ENCODE measurements at regions not wholly inside any gene's neighbourhood (a gene's known extent, or its start where the extent isn't known, plus 50 kb on each side); places are given as distances from the start of the nearest gene placed in this dataset.

DNA sequence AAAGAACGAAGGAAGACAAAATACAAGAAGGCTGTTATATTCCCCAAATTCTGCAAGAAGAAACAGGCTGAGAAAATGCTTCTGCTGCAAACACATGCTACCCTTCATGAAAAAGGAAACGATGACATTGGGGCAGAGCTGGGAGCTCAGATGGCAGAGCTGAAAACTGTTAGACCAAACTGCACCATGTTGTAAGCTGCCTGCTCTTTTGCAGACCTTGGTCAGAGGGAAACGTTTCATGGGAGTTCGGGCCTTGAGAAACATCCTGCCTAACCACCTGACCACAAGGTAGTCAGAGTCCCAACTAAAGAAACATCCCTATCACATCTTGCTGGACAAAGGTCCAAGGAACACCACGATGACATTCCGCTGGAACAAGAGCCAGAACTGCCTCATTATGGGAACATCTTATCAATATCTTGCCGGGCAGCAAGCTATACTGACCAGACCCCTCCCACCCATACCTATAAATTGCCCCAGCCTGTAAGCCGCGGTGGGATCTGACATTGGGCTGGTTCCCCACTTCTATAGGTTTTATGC lies 110.7 kb upstream of the CTSC start:
- intact Hi-C loops (cut with DNase I): no loop called here
- no peak for DNase-seq (ENCODE audit: low spot score)

GRCh38 chr11:88447281-88447680 lies 109.7 kb upstream of the CTSC start:
- intact Hi-C loops (cut with DNase I): no loop called here
- DNase-seq (ENCODE audit: low spot score): no peak

DNA sequence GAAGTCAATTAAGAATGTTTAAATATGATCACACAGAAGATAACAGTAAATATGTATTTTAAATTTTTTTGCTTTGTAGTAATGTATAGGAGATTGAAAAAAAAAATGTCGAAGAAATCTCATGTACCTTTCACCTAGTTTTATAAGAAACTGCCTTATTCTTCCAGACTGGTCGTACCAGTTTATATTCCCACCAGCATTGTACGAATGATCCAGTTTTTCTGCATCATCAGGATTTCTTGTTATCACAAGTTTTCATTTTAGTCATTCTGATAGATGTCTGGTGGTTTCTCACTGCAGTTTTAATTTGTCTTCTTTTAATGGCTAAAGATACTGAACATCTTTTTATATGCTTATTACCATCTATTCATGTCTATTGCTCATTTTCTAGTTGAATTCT lies 101.8 kb upstream of the CTSC start:
- DNase-seq (ENCODE audit: low spot score): no peak
- intact Hi-C loops (cut with DNase I): no loop called here

DNA sequence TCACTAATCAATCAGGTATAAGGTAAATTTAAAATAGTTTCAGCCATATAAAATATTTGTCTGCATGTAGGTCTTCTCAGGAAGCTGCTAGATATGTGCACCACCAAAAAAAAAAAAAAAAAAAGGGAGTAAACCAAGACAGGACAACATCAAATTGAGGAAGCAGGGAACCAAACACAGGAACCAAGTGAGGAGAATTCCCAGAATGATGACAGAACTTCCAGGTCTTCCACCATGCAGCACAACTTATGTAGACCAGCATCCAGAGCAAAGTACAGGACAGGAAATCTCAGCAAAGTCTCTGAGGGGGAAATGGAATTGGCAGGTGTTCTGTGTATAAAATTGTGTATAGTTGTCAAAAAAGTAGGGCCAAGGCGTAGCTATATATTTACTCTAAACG lies 101.2 kb upstream of the CTSC start:
- intact Hi-C loops (cut with DNase I): no loop called here
- no peak for DNase-seq (ENCODE audit: low spot score)

- intact Hi-C loops (cut with DNase I): no loop called here
- DNase-seq (ENCODE audit: low spot score): no peak
Observed at GRCh38 chr11:88435415-88435814, 97.9 kb upstream of the CTSC start.

GRCh38 chr11:88434333-88434976 lies 96.9 kb upstream of the CTSC start:
- no peak for DNase-seq (ENCODE audit: low spot score)
- intact Hi-C loops (cut with DNase I): no loop called here

- no peak for DNase-seq (ENCODE audit: low spot score)
- intact Hi-C loops (cut with DNase I): no loop called here
Observed at GRCh38 chr11:88433536-88434230, 96.1 kb upstream of the CTSC start.

DNA sequence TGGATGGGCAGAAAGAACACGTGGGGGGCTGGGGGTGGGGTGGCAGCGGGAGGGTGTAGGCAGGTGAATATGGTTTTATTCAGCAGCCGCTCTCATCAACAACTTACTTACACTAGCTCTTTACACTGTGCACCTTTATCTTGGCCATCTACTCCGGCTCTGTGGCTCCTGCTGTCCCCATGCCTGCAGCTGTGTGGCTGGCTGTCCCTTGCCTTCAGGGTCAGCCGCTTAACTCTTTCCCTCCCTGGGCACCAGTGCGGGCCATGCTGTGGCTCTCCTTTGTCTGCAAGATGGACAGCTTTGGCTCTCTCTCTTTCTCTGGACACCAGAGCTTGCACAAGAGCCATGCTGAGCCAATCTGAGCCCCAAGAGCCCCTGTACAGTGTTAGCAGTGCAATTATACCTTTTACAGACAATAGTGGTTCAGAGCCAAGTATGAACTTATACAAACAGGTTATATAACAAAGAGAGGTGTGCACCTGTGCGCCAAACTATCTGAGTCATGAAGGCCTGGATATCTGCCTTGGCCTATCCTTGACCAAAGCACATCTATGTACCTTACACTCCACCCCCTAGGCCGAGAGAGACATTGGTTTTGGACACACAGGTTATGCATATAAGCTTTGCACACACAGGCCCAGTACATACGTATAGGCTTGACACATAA lies 94.3 kb upstream of the CTSC start:
- intact Hi-C loops (cut with DNase I): no loop called here
- DNase-seq (ENCODE audit: low spot score): no peak

- no peak for DNase-seq (ENCODE audit: low spot score)
- intact Hi-C loops (cut with DNase I): loop anchor here (10.0 kb wide), 1 partner anchor 106 kb away; no protein-coding TSS in a partner anchor
Observed at GRCh38 chr11:88428959-88429358, 91.4 kb upstream of the CTSC start.

DNA sequence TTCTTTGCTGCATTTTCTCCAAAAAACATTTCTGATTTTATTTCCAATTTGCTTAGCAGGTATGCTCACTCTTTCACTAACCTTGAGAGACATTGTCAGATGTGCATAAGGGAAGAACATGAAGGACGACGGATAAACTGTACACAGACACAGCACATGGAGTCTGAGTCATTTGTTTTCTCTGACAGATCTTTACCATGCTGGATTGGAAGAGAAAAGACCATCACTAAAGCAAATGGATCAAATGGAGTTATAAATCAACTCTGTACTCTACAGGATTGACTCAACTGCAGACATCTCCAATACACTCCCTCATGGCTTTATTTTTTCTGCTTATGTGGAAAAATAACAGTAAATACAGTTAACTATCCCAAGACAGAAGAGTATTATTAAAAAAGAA lies 90.2 kb upstream of the CTSC start:
- intact Hi-C loops (cut with DNase I): loop anchor here (10.0 kb wide), 1 partner anchor 107 kb away; no protein-coding TSS in a partner anchor

DNA sequence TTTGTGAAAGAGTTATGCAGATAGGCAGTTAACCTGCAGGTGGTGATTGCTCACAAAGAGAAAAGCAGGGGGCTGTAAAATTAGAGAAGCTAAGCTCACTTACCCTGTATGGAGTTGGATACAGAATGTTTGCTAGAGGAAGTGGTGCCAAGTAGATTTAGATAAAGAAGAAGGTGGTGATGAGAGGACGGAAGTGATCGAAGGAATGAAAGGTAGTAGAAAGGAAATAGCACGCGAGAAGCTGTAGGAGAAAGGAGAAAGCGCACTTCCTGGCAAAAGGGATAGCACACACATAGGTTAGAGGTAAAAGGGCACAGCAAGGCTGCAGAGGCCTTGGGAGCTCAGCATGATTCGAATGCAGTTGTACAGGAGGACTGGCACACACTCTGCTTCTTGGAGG lies 87.3 kb upstream of the CTSC start:
- intact Hi-C loops (cut with DNase I): loop anchor here (5.0 to 10.0 kb wide), 2 partner anchors 88 to 110 kb away; partner anchors contain the start of gene CTSC

More for the DNA sequence above, 90.2 kb upstream of the CTSC start:
- DNase-seq (ENCODE audit: low spot score): no peak

DNA sequence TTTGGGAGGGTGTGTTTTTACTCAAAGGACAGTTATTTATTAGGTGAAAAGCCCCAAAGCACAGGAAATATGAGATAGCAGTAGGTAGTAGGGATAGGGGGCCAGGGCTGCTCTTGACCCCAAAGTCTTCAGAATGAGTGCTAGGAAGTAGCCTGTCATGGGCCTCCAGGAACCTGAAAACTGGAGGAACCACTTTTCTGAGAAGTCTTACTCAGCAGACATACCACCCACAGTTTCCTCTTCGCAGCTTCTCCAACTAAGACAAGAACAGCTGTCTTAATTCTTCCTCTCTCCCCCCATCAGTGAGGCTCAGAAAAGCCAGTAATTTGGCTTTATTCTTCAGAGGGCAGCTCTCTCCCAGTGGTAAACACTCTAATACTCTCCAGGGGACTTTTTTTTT lies 84.0 kb upstream of the CTSC start:
- no peak for DNase-seq (ENCODE audit: low spot score)
- intact Hi-C loops (cut with DNase I): loop anchor here (5.0 to 10.0 kb wide), 2 partner anchors 84 to 113 kb away; partner anchors contain the start of gene CTSC

More for the DNA sequence above, 87.3 kb upstream of the CTSC start:
- no peak for DNase-seq (ENCODE audit: low spot score)

GRCh38 chr11:88420165-88420791 lies 82.7 kb upstream of the CTSC start:
- DNase-seq (ENCODE audit: low spot score): no peak
- intact Hi-C loops (cut with DNase I): loop anchor here (5.0 to 10.0 kb wide), 2 partner anchors 83 to 115 kb away; partner anchors contain the start of gene CTSC

DNA sequence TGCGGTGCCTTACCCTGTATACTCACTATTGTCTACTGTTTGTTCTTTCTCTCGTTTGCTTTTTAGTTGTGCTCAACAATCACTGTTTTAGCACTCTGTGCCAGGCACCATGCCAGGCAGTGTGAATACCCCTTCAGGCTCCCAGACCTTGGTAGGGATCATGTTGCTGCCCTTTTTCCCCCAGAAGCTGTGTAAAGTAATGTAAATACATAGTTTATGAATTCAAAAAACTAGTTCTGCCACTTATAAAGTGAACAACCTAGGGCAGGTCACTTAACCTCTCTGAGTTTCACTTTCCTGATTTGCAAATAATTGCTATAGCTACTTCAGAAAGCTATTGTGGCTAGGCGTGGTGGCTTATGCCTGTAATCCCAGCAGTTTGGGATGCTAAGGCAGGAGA lies 81.0 kb upstream of the CTSC start:
- no peak for DNase-seq (ENCODE audit: low spot score)
- intact Hi-C loops (cut with DNase I): no loop called here

GRCh38 chr11:88415495-88415894 lies 78.0 kb upstream of the CTSC start:
- intact Hi-C loops (cut with DNase I): no loop called here
- no peak for DNase-seq (ENCODE audit: low spot score)

- no peak for DNase-seq (ENCODE audit: low spot score)
- intact Hi-C loops (cut with DNase I): no loop called here
Observed at GRCh38 chr11:88414981-88415413, 77.5 kb upstream of the CTSC start.

GRCh38 chr11:88414385-88414861 lies 76.9 kb upstream of the CTSC start:
- DNase-seq (ENCODE audit: low spot score): no peak
- intact Hi-C loops (cut with DNase I): no loop called here

GRCh38 chr11:88411265-88411664 lies 73.7 kb upstream of the CTSC start:
- intact Hi-C loops (cut with DNase I): no loop called here

DNA sequence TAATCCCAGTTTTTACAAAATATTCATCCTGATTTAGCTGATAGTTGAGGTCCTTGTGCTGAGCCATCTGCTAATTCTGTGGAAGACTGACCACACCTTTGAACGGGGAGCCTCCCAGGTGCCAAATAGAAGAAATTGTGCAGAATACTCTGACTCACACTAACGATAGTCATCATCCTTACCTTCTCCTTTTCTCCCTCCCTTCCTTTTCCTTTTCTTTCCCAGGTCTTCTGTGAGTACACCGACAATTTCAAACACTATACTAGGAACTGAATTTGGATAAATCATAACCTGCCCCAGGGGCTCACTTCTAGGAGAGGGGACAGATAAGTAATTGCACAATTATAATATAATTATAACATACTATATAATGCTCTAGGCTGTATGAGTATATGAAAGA lies 73.1 kb upstream of the CTSC start:
- no peak for DNase-seq (ENCODE audit: low spot score)
- intact Hi-C loops (cut with DNase I): no loop called here

More at GRCh38 chr11:88411265-88411664, 73.7 kb upstream of the CTSC start:
- no peak for DNase-seq (ENCODE audit: low spot score)

DNA sequence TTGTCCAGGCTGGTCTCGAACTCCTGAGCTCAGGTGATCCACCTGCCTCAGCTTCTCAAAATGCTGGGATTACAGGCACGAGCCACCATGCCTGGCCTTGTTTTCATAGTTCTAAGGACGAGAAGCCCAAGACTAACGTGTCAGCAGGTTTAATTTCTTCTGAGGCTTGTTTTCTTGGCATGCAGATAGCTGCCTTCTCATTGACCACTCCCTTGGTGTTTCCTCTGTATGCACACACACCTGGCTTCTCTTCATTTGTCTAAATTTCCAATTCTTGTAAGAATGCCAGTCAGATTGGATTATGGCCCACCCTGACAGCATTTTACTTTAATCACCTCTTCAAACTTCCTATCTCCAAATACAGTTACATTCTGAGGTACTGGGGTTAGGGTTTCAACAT lies 72.5 kb upstream of the CTSC start:
- DNase-seq (ENCODE audit: low spot score): no peak
- intact Hi-C loops (cut with DNase I): no loop called here

Measured in cardiac septum (tissue), 1 donor.